ENCODE measurements at regions not wholly inside any gene's neighbourhood (a gene's known extent, or its start where the extent isn't known, plus 50 kb on each side); places are given as distances from the start of the nearest gene placed in this dataset.

DNA sequence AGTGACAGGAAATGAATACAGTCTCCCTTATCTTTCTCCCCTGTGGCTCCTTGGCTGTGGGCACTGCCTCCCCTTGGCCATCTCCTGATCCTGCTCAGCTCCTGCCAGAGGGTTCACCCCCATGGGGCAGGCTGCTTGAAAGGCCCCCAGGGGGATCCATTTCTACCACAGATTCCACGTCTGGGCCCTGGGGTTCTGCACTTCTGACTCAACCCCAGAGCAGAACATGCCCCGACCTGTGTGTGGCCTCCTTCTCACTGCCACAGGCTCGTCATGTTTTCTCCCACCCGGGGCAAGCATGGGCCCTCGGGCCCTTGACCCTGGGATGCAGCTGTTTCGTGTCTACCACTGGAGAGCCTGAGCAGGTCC, 122.2 kb downstream of the ACKR3 start:
- DNase-seq: no peak

DNA sequence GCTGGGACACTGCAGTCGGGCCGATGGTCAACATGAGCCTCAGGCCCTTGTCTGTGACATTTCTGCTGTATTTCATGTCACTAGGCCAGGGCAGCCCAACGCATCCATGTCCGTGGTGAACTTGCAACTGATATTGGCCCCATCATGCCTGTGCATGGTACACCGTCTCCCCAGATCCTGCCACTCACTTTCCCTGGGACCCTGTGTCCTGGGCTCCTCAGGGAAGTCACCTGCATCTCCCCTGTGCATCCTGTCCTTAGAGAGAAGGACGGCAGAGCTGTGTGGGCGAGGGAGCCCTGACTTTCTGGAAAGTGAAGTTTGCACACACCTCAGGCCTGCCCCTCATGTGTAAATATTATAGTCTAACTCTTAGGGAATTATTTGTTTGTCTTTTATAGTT, 123.3 kb downstream of the ACKR3 start:
- no peak for DNase-seq

DNA sequence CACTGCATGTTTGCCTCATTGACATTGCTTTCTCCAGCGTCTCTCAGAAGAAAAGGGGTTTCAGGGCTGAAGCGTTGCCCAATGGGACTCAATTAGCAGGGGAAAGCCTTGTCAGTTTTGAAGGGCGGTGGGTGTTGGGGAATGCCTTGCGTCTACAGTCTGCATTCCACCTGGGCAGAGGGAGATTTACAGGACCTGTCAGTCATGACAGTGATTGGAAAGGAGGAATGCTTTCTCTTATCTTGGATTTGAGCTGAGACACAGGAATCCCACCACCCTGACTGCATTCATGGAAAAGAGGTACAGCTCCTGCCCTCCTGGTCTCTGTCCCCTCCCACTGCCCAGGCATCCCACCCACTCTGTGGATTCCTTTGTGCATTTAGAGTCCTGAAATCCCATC, 123.9 kb downstream of the ACKR3 start:
- no peak for DNase-seq

DNA sequence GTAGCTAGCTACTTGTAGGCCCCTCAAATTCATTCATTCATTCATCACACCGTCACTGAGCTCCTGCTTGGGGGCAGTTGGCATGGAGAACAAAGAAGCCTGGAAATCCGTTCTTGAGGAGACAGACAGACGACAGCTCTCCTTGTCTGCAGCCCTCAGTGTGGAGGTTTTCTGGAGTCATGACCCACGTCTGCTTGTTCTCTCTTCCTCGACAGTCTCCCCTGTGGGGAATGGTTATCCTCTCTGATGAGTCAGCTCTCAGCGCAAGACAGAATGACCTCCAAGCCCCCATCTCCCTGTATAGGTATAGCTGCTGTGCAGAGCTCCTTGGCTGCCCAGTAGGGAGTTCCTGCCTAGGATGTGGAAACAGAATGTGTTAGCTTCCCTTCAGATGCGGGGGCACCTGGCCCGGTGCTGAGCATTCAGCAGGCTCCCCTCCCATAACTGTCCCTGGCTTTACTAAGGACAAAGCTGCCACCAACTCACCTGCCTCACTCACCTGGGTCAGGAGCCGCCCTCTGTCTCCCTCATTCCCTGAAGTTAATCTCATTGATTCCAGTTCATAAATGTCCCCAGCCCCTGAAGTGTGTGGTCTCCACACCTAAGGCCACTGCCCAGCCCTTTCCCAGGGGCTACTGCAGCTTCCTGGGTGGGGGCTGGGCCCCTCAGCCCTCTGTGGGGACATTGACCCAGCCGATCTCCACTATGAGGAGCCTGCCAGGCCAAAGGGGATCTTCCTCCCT, 124.7 kb downstream of the ACKR3 start:
- DNase-seq: no peak

DNA sequence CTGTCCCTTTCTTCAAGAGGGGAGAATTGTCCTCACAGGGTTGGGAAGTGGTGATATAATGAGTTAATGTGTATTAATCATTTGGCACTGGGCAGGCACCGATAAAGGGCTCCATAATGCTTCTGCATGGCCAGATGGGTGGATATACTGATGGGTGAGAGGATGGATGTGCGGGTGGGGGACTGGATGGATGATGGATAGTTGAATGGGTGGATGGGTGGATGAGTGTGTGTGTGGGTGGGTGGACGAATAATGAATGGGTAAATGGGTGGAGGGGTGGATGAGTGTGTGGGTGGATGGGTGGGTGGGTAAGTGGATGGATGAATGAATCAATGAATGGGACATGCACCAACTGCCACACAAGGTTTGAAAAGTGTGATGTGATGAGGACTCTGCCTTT, 127.2 kb downstream of the ACKR3 start:
- no peak for DNase-seq

DNA sequence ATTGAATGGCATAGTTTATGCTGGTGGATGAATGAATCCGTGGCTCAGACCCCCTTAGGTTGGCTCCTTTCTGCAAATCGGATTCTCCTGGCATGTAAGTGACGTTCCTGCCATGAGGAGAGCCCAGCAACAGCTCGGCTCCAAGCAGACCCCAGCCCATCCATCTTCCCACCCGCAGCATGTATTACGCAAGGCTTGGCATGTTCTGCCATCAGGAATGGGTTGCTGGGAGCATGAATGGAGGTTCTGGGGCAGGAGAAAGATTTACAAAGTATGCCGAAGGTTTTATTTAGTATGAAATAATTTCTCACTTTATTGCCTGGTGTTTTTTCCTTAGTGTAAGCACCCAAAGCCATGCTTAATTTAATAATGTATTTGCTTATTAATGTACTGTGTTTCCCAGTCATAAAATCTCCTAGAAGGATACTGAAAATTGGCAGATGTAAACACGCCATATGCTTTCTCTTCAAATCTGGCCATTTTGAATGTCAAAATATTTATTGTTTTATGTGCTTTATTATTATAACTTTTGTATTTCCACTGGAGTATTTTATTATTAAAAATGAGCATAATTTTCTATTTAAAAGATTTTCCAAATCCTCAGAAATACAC, 128.5 kb downstream of the ACKR3 start:
- no peak for DNase-seq

DNA sequence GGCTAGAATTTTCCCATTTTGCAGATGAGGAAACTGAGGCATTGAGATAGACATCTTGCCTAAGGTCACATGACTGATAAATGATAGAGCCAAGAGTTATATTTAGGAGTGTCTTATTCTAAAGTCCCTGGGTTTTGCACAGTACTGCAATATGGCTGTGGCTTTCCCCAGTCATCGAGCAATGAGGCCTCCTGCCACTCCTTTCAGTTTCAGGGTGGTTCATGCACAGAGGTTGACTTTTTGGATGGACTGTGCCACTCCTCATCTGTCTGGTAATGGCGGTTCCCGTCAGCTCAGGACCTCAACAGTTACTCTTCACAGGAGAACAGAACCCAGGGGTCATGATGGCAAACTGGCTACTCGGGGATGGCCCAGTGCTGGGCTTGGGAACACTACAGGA, 131.1 kb downstream of the ACKR3 start:
- no peak for DNase-seq

DNA sequence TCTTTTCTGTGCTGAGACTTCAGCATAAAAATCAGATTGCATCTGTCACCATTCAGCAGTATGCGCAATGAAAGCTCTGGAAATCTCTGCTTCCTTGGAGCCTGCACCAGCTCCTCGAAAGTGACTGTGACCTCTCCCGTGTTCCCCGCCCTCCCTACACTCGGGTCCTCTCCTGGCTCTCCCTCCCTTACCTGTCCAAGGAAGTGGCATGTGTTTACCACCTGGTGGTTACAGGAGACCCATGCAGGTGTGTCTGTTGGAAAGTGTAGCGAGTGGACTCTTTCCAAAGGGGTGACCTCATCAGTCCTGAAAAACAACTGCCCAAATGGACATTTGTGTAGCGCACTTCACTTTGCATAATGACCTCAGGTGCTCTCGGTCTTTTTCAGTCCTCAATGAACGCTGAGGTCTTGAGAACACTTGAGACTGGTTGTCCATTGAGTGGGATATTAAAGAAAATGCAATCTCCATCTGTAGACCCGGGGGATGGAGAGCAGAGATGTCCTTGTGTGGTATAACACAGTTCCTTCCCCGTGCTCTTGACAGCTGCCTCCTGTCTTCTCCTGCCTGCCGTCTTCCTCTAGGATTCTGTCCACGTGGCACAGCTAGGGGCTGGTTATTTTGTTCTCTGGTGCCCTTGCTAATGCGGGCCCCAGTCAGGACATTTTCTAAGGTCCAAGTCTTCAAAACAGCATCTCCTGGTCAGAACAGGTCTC, 133.2 kb downstream of the ACKR3 start:
- no peak for DNase-seq

DNA sequence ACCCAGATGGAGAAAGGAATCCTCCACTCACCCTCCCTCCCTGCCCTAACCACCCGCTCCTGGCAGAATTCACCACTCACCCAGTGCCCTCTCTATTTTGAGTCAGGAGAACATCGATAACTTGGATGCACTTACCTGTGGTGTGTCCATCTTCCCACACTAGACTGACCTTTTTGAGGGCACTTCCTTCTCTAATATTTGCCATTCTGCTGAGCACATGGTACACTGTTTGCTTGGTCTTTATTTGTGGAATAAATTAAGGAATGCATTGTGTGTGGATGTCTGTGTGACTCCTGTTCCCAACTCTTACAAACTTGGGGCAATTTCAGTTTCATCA, 133.7 kb downstream of the ACKR3 start:
- no peak for DNase-seq

DNA sequence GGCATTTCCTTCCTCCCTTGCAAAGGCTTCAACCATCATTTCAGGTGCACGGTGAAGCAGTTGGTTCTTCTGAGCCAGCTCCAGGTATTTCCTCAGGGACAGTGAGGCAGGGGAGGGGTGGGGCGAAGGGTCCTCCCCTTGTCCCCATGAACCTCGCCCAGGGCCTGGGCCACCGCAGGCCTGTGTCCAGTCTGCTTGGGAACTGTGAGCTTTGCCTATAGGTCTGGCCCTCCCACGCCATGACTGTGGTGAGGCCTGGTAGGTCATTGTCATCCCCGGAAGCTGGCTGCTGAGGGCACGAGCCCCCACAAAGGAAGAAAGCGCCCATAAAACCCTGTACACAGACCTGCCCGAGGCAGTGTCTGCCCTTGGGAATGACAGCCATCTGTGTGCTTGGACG, 134.3 kb downstream of the ACKR3 start:
- no peak for DNase-seq

DNA sequence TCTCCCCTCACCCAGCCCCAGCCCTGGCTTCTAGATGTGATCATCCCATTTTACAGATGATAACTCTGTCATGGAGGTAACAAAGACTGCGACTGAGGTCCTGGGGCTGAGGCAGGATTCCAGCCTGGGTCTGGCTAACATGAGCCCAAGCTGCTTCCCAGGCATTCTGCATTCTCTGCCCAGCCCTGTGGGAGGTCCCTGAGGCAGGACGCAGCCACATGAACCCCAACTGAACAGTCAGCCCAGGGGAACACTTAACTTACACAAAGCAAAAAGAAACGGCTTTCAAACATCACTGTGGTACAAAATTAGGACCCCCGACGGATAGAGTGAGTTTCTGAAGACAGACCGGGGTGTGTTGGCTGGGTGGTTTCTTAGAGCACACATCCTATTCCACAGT, 135.3 kb downstream of the ACKR3 start:
- DNase-seq: no peak

DNA sequence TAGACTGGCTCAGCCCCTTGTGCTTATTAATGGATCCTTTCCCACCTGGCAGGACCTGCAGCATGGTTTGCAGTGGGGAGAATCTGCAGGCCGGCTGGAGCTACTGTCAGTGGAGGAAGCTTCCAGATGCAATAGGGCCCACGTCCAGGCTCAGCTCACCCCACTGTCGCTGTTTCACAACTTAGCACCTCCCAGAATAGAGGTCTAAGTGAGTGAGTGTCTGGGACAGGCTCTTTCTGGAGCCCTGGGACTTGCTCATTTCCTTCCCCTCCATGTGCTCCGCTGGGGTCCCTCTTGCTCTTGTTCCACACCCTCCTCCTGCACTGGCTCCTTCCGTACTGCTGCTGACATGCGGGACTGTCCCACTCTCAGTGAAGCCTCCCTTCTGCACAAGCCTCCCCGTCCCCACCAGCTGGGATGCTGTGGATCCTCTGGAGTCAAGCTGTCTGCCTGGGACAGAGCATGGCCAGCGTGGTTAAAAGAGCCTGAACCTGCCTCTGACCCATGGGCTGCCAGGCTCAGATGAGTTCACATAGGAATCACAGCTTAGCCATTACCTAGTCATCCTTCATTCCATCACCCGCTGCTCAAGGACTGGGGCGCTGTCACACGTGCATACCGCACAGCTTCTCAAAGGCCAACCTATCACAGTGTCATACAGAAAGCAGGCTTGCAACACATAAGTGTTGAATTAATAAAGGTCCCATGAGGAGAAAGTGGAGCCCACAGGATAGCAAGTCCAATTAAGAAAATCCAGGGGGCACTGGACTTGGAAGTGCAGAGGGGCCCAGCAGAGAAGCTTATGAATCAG, 135.9 kb downstream of the ACKR3 start:
- no peak for DNase-seq

DNA sequence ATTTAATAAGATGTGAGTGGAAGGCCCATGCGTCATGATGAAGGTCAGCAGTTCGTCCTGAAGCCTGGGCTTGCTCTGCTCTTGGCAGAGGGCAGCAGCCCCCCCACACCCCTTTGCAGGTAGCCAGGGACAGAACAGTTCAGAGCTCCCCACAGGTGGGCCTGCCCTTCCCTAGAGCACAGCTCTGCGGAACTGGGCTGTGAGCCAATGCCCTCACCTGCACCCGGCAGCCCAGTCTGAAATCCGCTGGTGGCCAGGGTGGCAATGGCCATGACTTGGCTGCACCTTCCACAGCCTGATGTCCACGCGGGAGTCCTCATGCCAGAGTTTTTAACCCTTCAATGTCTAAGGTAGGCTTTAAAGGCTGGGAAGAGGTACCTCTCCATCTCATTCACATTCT, 136.7 kb downstream of the ACKR3 start:
- DNase-seq: no peak

DNA sequence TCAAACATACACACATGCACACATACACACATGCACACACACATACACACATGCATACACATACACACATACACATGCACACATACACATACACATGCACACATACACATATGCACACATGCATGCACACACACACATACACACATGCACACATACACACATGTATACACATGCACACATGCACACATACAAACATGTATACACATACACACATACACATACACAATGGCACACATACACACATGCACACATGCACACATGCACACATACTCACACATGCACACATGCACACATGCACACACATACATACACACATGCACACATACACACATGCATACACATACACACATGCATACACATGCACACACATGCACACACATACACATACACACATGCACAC, 137.2 kb downstream of the ACKR3 start:
- DNase-seq: no peak

DNA sequence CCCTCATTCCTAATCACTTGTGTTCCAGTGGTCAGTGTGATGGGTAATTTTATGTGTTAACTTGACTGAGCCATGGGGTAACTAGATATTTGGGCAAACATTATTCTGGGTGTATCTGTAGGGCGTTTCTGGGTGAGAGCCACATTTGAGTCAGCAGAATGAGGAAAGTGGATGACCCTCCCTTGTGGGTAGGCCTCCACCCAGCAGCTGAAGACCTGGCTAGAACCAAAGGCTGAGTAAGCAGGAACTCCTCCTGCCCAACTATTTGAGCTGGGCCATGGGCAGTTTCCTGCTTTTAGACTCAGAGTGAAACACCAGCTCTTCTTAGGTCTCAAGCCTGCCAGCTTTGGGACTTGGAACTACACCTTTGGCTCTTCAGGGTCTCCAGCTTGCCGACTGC, 141.8 kb downstream of the ACKR3 start:
- no peak for DNase-seq

DNA sequence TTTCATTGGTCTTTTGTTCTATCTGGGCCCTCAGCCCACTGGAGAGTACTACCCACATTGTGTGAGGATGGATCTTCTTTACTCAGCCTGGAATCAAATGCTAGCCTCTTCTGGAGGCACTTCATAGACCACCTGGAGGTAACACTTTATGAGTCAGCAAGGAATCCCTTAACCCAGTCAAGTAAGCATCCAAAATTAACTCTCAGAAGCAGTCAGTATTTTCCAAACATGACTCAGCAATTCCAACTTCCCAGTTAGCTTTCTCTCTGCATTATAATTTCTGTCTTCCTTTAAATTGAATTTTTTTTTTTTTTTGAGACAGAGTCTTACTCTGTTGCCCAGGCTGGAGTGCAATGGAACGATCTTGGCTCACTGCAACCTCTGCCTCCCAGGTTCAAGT, 142.7 kb downstream of the ACKR3 start:
- no peak for DNase-seq

DNA sequence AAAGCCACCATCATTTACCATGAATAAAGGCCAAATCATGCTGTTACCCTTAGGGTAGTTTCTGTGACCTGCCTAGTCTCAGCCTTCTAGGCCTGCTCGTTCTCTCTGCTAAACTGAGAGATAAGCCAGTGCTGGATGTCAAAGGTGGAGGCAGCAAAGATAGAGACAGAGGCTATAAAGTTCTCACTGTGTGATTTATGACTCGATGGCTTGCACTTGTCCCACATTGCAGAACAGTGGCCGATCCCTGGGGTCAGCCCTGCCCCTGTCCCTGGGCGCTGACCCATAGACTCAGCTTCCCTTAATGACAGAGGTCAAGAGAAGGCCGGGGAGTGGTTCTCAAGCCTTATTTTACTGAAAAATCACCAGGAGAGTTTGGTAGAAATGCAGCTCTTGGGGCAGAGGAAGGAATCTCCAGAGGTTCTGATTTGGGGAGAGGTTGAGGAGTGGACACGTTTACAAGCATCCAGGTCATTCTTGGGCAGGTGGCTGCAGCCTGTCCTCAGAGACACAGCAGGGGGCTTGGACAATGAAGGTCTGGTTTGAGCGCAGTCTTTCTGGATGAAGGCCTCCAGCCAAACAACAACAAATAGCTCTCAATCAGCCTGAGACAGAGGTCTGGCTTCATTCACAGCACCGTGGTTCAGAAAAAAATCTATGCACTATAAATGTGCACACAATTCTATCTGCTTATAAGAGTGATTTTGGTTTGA, 143.5 kb downstream of the ACKR3 start:
- no peak for DNase-seq

DNA sequence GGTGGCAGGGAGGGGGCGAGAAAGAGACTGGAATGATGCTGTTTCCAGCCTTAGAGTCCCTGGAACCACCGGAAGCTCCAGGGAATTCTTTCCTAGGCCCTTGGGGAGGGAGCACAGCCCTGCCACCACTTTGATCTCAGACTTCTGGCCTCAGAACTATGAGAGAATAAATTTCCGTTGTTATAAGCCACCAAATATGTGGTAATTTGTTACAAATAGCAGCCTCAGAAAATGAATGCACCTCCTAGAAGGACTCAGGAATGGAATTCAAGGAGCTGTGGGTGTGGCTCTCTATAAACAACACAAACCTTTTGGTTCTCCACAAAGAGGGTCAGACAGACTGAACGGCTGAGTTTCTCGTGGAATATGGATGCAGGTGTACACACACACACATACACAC, 144.5 kb downstream of the ACKR3 start:
- no peak for DNase-seq

DNA sequence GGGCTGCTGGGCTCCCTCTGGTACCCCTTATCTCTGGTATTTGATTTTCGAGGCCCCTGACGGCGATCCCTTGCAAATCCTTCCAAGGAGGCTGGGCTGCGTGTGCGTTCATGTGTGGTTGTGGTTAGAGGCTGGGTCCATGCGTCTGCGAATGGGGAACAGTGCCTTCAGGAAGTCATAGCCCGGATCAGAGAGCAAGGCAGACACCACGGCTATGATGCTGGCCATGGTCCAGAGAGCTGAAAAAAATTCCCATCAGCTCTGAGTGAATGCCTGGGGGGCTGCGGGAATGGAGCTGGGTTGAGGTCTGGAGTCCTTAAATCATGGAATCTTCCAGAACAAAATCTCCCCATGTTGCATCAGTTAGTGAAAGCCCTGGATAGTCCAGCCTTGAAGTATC, 145.5 kb downstream of the ACKR3 start:
- no peak for DNase-seq

DNA sequence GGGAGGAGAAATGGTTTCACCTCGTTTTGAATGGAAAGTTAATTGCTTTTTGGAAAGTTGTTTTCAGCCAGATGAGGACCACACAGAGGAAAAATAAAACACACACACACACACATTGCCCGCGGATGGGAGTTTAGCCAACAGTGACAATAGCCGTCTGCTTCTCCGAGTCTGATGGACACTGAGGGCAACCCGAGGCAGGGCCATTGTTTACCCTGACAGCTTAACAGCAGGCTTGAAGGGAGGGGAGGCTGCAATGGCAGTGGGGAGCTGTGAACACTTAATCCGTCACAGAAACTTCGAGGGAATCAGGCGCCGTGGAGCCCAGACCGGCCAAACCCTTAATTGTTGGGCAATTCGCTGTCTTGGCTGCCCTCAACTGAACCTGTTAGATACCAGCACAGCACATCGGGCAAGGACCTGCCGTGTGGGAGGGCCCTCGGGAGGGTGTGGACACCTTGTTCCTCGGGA, 145.9 kb downstream of the ACKR3 start:
- DNase-seq: no peak

DNA sequence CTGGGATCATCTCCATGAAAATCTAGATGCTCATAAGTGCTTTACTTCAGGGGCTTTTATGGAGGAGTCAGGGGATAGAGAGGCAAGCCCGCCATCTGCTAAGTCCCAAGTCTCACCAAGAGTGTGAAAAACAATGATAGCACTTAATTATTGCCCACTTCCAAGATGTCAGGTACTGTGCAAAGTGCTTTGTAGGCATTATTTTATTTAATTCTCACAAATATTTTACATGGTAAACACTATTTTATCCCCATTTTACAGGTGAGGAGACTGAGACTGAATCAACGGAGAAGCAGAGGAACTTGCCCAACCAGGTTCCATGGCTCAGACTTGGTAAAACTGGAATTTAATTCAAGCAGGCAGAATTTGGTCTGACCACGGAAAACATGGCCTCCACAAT, 147.5 kb downstream of the ACKR3 start:
- DNase-seq: no peak

DNA sequence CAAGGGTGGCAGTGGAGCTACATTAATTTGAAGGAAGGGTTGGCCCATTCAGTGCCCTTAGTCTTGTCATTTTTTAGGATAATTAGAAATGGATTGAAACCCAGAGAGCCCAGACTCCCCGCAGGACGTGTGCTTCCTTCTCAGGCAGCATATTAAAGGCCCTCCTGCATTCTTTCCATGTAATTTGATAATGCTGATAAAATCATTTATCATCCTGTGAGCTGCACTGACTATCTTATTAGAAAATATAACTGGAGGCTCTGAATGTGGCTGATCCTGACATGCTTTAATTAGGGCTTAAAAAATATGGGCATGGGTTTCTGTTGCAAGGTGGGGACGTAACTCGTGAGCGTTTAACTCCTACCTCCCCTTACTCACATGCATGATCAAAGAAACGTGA, 148.1 kb downstream of the ACKR3 start:
- no peak for DNase-seq
